ENCODE measurements at regions not wholly inside any gene's neighbourhood (a gene's known extent, or its start where the extent isn't known, plus 50 kb on each side); places are given as distances from the start of the nearest gene placed in this dataset.
A peak's percentile ranks its signal among the peaks of the same experiment; 100 is the strongest.

DNA sequence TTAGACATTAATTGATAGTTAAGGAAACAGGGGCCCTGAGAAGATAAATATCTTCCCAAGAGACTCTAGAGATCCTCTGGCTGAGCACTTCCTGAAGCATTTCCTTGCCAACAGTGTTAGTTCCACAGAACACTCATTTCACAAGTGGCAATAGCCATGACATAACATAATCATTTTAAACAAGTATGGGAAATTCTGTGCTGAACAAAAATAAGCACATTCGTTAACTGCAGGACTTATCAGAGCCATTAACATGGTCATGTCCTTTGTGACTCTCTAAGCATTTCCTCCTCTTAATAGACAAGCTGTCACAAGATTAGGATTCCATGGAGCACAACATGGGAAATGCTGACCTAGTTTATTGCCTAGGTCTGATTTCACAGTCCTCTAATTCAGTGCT, 184.9 kb downstream of the SNX18 start:
- H3K4me3 ChIP-seq (ENCODE audit: low read depth, low read length): no peak overlapping the region
- ChIA-PET POLR2A (interaction anchor here (0.9 to 1.4 kb wide), 2 partner anchors 17 to 71 kb away, joined by 5 to 6 read pairs; no protein-coding TSS in a partner anchor), CTCF (interaction anchor here (0.7 to 1.6 kb wide), 6 partner anchors 141 to 202 kb away, joined by 3 to 7 read pairs (median 4); no protein-coding TSS in a partner anchor)
- TF ChIP-seq, protein P1, sequence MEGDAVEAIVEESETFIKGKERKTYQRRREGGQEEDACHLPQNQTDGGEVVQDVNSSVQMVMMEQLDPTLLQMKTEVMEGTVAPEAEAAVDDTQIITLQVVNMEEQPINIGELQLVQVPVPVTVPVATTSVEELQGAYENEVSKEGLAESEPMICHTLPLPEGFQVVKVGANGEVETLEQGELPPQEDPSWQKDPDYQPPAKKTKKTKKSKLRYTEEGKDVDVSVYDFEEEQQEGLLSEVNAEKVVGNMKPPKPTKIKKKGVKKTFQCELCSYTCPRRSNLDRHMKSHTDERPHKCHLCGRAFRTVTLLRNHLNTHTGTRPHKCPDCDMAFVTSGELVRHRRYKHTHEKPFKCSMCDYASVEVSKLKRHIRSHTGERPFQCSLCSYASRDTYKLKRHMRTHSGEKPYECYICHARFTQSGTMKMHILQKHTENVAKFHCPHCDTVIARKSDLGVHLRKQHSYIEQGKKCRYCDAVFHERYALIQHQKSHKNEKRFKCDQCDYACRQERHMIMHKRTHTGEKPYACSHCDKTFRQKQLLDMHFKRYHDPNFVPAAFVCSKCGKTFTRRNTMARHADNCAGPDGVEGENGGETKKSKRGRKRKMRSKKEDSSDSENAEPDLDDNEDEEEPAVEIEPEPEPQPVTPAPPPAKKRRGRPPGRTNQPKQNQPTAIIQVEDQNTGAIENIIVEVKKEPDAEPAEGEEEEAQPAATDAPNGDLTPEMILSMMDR (IDR thresholded peaks at IDR 0.05; ENCODE audit: insufficient read depth, low read length, missing control alignments): no peak
- DNase-seq (ENCODE audit: low read depth, low spot score): no peak

DNA sequence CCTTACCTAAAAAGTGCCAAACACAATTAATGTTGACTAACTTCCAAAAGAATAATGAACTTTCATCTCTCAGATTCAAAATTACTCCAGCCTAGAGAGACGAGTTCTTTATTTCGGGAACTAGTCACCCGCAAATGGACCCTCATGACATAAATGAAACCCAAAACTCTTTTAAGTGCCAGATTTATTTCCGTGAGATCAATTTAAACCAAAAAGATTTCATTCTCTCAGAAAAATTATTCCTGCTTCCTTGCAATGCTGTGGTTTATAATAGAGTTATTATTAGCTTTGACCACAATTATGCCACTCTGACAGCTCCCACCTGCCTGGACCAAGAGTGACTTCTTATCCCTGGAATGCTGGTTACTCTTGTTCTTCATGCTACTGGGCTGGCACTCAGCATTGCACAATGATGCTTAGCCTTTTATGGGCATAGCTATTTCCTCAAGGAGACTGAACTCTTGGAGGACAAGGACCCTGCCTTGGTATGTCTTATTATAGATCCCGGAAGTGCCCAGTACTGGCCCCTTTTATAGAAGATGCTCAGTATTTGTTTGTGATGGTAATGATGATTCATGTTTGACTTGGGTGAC, 183.5 kb downstream of the SNX18 start:
- ChIA-PET CTCF (interaction anchor here (1.2 to 1.4 kb wide), 3 partner anchors 19 to 203 kb away, joined by 3 read pairs; no protein-coding TSS in a partner anchor), POLR2A (interaction anchor here (1.2 kb wide), 1 partner anchor 60 kb away, joined by 3 read pairs; no protein-coding TSS in a partner anchor)
- peak; percentile 98 for DNase-seq (ENCODE audit: low read depth, low spot score)
- no peak overlapping the region for H3K4me3 ChIP-seq (ENCODE audit: low read depth, low read length)
- TF ChIP-seq, protein P1 (IDR thresholded peaks at IDR 0.05; ENCODE audit: insufficient read depth, low read length, missing control alignments): no peak

DNA sequence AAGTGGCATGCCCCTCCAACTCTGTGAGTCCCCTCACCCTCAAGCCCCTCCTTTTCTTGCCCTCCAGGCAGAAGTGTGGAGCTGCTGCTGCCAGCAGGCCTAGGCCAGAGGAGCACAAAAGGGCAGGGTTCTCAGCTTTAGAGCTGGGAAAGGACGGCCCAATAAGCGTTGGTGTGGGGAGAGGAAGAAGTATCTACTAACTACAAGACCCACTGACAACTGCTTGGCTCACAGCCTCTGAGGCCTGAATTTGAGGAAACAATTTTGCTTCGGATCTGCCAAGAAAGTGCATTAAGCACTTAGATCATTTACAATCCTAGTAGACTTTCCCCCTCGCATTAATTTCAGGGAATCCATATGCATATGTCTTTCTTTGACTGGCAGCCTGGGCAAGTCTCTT, 179.4 kb downstream of the SNX18 start:
- DNase-seq (ENCODE audit: low read depth, low spot score): no peak

DNA sequence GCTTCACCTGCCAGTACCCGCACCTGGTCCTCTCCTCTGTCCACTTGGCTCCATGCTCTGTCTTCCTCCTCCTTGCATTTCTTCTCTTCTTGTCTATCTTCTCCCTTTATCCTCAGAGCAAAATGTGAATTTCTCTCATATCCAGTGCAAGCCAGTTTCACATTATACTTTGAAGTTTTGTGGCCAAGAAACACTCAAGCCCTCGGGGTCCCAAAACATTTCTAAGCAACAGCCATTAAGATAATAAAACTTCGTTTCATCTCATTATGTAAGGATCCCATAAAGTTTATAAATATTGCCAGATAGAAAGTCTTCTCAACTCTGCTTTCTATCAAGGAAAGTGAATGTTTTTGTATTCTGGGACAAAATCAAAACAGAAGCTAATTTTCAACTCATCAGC, 178.8 kb downstream of the SNX18 start:
- H3K4me3 ChIP-seq (ENCODE audit: low read depth, low read length): no peak overlapping the region
- TF ChIP-seq, protein P1 (IDR thresholded peaks at IDR 0.05; ENCODE audit: insufficient read depth, low read length, missing control alignments): no peak
- no peak for DNase-seq (ENCODE audit: low read depth, low spot score)
- ChIA-PET CTCF (interaction anchor here (1.3 kb wide), 1 partner anchor 171 kb away, joined by 4 read pairs; no protein-coding TSS in a partner anchor), POLR2A (no interaction called here)

More for the DNA sequence above, 179.4 kb downstream of the SNX18 start:
- CTCF ChIA-PET: interaction anchor here (1.3 kb wide), 1 partner anchor 170 kb away, joined by 4 read pairs; no protein-coding TSS in a partner anchor
- TF ChIP-seq, protein P1 (IDR thresholded peaks at IDR 0.05; ENCODE audit: insufficient read depth, low read length, missing control alignments): no peak
- POLR2A ChIA-PET: no interaction called here
- H3K4me3 ChIP-seq (ENCODE audit: low read depth, low read length): no peak overlapping the region

DNA sequence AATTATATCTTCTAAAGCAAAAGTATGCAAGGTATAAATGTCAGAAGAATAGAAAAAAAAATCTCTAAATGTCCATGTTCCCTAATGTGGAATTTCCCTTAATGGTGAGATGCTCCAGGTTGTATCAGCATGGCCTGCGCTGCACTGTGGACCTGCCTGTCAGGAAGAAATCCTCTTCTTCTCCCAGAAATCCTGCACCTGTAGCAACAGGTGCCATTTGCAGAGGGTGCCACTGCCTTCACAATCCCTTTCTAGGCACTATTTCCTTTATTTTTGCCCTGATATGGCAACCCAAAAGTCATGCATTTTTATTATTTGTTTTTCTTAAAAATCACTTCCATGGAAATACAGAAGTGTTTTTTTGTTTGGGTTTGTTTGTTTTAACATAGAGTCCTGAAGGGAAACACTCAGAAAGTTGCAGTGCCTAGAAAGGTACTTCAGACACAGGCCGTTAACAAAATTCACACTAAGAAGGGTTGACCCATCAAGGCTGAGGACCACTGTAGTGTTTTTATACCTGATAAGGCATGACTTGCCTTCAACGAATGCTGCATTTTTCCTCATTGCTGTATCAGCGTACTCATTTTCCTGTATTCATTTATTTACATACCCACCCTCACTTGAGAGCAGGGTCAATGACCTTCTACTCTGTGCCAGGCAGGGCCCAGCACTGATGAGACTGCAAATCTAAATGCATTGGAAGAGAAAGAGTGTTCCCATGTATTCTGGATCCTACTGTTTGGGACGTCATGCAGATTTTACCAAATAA, 177.8 kb downstream of the SNX18 start:
- DNase-seq (ENCODE audit: low read depth, low spot score): no peak
- TF ChIP-seq, protein P1 (IDR thresholded peaks at IDR 0.05; ENCODE audit: insufficient read depth, low read length, missing control alignments): no peak
- POLR2A ChIA-PET: no interaction called here
- CTCF ChIA-PET: no interaction called here
- no peak overlapping the region for H3K4me3 ChIP-seq (ENCODE audit: low read depth, low read length)
